DOHH2 (cell line): ENCODE measurements at regions not wholly inside any gene's neighbourhood (a gene's known extent, or its start where the extent isn't known, plus 50 kb on each side); places are given as distances from the start of the nearest gene placed in this dataset.

Experiments used
- CTCF ChIP-seq: fragments of 200-600 bp; sonication (generic); IDR thresholded peaks from one replicate; pipeline ENCODE4 v1.5.1; 2014; ENCODE audit warnings: antibody characterized with exemption, mild to moderate bottlenecking, low read depth, low read length; ENCODE audit not compliant: poor library complexity, severe bottlenecking
- EZH2phosphoT487 ChIP-seq: fragments of 200-600 bp; sonication (generic); IDR thresholded peaks from 2 replicates; pipeline ENCODE4 v1.6.1; 2017; ENCODE audit warnings: borderline replicate concordance, mild to moderate bottlenecking, antibody characterized with exemption, low read length, moderate library complexity, mixed read lengths

- TF ChIP-seq CTCF = no peak
- no peak for TF ChIP-seq EZH2phosphoT487
Observed at GRCh38 chr4:112748352-112748878, 111.5 kb downstream of the LARP7 start.
